Posterior cingulate gyrus (tissue), 11 donors: ENCODE measurements at regions not wholly inside any gene's neighbourhood (a gene's known extent, or its start where the extent isn't known, plus 50 kb on each side); places are given as distances from the start of the nearest gene placed in this dataset.

Experiments
- DNase-seq, 10 donors: peaks; one replicate each; pipeline versions ENCODE4 v3.0.0 to v3.0.0-alpha.2; 2020 to 2021; ENCODE audit warnings: mixed read lengths in 3 of 10
- intact Hi-C: fragments of 100-400 bp; cut with DNase I; formaldehyde crosslinking; loops from one replicate; pipeline ENCODE4 v1.15.1; 2023

- intact Hi-C loops: no loop called here
These were observed 55.5 kb downstream of the GSPT2 start for GRCh38 chrX:51798701-51799100.

GRCh38 chrX:51802917-51803688 is 59.9 kb downstream of the GSPT2 start:
- intact Hi-C loops: no loop called here
- peak; percentile 34 to 93 (median 58) for DNase-seq

More at GRCh38 chrX:51798701-51799100, 55.5 kb downstream of the GSPT2 start:
- peak in 1 of 10 donors; percentile 33 for DNase-seq

DNA sequence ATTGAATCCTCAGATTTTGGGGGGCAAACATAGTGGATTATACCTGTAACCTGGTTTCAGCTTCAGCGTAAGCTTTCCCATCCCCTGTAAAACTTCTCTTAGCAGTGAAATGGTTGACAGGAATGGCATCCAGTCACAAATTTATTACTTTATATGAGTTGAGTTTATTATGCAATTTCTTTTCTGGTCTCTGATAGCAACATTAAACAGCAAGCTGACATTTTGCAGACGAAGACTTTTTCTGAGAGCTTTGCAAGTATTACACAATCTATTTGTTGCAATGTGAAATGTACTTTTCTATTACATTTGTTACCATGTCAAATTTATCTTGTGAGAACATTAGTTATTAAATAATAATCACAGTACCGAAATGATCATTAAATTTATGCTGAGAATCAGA is 60.6 kb downstream of the GSPT2 start:
- no peak for DNase-seq
- intact Hi-C loops: no loop called here

GRCh38 chrX:51804741-51805140 is 61.5 kb downstream of the GSPT2 start:
- no peak for DNase-seq
- intact Hi-C loops: no loop called here

- intact Hi-C loops: no loop called here
- DNase-seq: no peak
These were observed 70.7 kb downstream of the GSPT2 start for GRCh38 chrX:51813886-51814460.

DNA sequence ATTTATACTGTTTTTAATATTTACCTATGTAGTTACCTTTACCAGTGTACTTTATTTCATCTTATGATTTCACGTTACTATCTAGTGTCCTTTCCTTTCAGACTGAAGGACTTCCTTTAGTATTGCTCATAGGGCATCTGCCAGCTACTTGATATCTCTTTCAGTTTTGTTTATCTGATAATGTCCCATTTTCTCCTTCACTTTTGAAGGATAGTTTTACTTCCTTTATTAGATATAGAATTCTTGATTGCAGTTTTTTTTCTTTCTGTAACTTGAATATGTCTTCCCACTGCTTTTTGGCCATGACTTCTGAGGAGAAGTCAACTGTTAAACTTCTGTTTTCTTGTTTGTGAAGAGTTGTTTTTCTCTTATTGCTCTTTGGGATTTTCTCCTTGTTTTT is 69.4 kb upstream of the MAGED1 start:
- intact Hi-C loops: no loop called here
- DNase-seq: no peak

GRCh38 chrX:51825436-51825835 is 68.0 kb upstream of the MAGED1 start:
- no peak for DNase-seq
- intact Hi-C loops: no loop called here

DNA sequence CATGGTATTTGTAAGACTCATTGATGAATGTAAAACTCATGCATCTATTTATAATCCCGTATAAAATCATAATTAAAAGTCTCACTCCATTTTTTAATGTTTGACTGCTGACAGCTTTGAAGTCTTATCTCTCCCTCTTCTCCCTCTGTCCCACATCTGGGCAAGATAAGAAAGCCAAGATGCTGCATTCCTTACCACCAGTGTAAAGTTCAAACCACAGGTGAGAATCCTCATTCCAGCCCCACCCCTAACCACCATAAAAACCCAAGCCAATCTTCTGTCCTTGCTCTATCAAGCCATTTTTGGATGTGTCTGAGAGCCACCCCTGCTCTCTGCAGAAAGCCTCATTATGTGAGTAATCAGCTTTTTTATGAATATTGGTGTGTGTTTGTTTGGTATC is 59.3 kb upstream of the MAGED1 start:
- intact Hi-C loops: no loop called here
- no peak for DNase-seq

- no peak for DNase-seq
These were observed 56.6 kb upstream of the MAGED1 start for GRCh38 chrX:51836823-51837222.

GRCh38 chrX:51837451-51837850 is 56.0 kb upstream of the MAGED1 start:
- intact Hi-C loops: no loop called here
- DNase-seq: no peak

More at GRCh38 chrX:51836823-51837222, 56.6 kb upstream of the MAGED1 start:
- intact Hi-C loops: no loop called here

GRCh38 chrX:51837921-51838320 is 55.5 kb upstream of the MAGED1 start:
- DNase-seq: peak in 4 of 10 donors; percentile 2 to 37 (median 17)
- intact Hi-C loops: no loop called here
